ENCODE measurements at regions not wholly inside any gene's neighbourhood (a gene's known extent, or its start where the extent isn't known, plus 50 kb on each side); places are given as distances from the start of the nearest gene placed in this dataset.

DNA sequence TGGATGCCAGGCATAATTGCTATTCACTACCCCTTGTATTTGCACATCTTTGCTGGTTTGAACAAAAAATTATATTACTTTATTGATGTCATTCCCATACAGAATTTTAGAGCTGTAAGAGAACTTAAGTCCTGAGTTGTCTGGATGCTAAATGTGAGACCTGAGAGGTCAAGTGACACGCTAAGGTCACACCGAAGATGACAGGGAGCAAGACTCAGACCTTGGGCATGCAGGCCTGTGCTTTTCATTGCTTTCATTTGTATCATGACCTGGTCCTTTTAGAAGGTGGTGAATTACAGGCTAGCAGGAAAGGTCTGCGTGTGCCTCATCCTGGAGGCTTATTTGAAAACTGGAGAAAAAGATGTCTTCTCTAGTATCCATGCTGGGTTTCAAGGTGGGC, 312.0 kb upstream of the RASGRP1 start:
- H3K27me3 ChIP-seq (ENCODE audit: control insufficient read depth, low read length) = no peaks in the 10 kb centered on the region
- no peaks in the 10 kb centered on the region for H4K20me1 ChIP-seq (ENCODE audit: control insufficient read depth, insufficient read depth, low read depth, low read length)
- H3K4me2 ChIP-seq (ENCODE audit: low read length) = no peak overlapping the region
- H3K79me2 ChIP-seq (ENCODE audit: control insufficient read depth, low read length) = no peaks in the 10 kb centered on the region
- no peaks in the 10 kb centered on the region for H3K36me3 ChIP-seq (ENCODE audit: control insufficient read depth, low read length)
- no peaks in the 10 kb centered on the region for H3K4me1 ChIP-seq (ENCODE audit: control insufficient read depth, low read length)
- H3K4me3 ChIP-seq (ENCODE audit: low read length) = no peak overlapping the region
- no peaks in the 10 kb centered on the region for H3K9me3 ChIP-seq (ENCODE audit: control insufficient read depth, insufficient read depth, low read length)
- no peak overlapping the region for H3K27ac ChIP-seq (ENCODE audit: low read depth, low read length)
- no peaks in the 10 kb centered on the region for H3K9me2 ChIP-seq (replicated peaks; ENCODE audit: control insufficient read depth, low read length)
- TF ChIP-seq EZH2phosphoT487 (IDR thresholded peaks at IDR 0.05; ENCODE audit: borderline replicate concordance, low read length) = no peak
- TF ChIP-seq, protein P1, sequence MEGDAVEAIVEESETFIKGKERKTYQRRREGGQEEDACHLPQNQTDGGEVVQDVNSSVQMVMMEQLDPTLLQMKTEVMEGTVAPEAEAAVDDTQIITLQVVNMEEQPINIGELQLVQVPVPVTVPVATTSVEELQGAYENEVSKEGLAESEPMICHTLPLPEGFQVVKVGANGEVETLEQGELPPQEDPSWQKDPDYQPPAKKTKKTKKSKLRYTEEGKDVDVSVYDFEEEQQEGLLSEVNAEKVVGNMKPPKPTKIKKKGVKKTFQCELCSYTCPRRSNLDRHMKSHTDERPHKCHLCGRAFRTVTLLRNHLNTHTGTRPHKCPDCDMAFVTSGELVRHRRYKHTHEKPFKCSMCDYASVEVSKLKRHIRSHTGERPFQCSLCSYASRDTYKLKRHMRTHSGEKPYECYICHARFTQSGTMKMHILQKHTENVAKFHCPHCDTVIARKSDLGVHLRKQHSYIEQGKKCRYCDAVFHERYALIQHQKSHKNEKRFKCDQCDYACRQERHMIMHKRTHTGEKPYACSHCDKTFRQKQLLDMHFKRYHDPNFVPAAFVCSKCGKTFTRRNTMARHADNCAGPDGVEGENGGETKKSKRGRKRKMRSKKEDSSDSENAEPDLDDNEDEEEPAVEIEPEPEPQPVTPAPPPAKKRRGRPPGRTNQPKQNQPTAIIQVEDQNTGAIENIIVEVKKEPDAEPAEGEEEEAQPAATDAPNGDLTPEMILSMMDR (IDR thresholded peaks at IDR 0.05; ENCODE audit: low read depth, low read length, poor library complexity, severe bottlenecking) = no peak
- H3F3A ChIP-seq (ENCODE audit: control insufficient read depth, insufficient read depth) = no peaks in the 10 kb centered on the region

DNA sequence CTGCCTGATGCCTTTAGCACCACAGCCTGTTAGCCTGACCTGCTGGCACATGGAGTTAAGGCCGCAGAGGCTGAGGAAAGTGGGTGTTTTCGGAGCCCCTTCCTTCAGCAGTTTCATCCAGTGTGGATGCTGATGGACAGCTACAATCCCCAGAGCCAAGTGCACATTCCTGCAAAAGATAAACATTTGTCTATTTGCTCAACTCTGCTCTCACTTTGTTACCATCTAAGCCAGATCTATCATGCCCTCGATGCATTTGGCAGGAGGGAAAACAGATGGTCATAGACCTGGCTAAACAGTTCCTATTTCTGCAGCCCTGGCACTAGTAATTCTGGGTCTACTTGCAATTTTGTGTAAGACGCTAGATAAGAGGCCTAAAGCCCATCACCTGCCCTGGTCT, 312.9 kb upstream of the RASGRP1 start:
- Histone ChIP-seq H3F3A (ENCODE audit: control insufficient read depth, insufficient read depth) (no peaks in the 10 kb centered on the region), H3K79me2 (ENCODE audit: control insufficient read depth, low read length) (no peaks in the 10 kb centered on the region), H3K27me3 (ENCODE audit: control insufficient read depth, low read length) (no peaks in the 10 kb centered on the region), H3K36me3 (ENCODE audit: control insufficient read depth, low read length) (no peaks in the 10 kb centered on the region), H3K27ac (ENCODE audit: low read depth, low read length) (no peak overlapping the region), H3K4me1 (ENCODE audit: control insufficient read depth, low read length) (no peaks in the 10 kb centered on the region), H4K20me1 (ENCODE audit: control insufficient read depth, insufficient read depth, low read depth, low read length) (no peaks in the 10 kb centered on the region), H3K9me3 (ENCODE audit: control insufficient read depth, insufficient read depth, low read length) (no peaks in the 10 kb centered on the region), H3K4me2 (ENCODE audit: low read length) (no peak overlapping the region), H3K4me3 (ENCODE audit: low read length) (no peak overlapping the region), H3K9me2 (replicated peaks; ENCODE audit: control insufficient read depth, low read length) (no peaks in the 10 kb centered on the region)
- TF ChIP-seq, protein P1 (IDR thresholded peaks at IDR 0.05; ENCODE audit: low read depth, low read length, poor library complexity, severe bottlenecking) = no peak

DNA sequence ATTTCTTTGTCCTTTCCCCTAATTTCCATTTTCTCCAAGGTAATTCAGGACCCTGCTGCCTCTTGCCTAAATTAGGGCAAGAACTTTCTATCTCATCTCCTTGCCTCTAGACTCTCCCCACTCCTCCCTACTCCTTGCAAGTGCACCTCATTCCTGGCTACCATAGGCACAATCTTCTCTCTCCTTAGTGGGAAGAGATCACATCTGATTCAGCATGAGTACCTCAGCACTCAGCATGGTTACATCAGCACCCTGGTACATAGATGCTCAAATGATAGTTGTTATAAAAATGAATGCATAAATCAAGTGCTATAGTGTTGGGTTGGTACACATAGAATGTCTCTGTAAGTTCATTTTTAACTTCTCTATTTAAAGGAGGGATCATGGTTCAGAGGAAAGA, 313.4 kb upstream of the RASGRP1 start:
- H3K4me1 ChIP-seq (ENCODE audit: control insufficient read depth, low read length) = no peaks in the 10 kb centered on the region
- H4K20me1 ChIP-seq (ENCODE audit: control insufficient read depth, insufficient read depth, low read depth, low read length) = no peaks in the 10 kb centered on the region
- no peaks in the 10 kb centered on the region for H3K9me3 ChIP-seq (ENCODE audit: control insufficient read depth, insufficient read depth, low read length)
- H3K4me3 ChIP-seq (ENCODE audit: low read length) = no peak overlapping the region
- H3F3A ChIP-seq (ENCODE audit: control insufficient read depth, insufficient read depth) = no peaks in the 10 kb centered on the region
- H3K4me2 ChIP-seq (ENCODE audit: low read length) = no peak overlapping the region
- H3K36me3 ChIP-seq (ENCODE audit: control insufficient read depth, low read length) = no peaks in the 10 kb centered on the region
- H3K9me2 ChIP-seq (replicated peaks; ENCODE audit: control insufficient read depth, low read length) = no peaks in the 10 kb centered on the region
- no peaks in the 10 kb centered on the region for H3K27me3 ChIP-seq (ENCODE audit: control insufficient read depth, low read length)
- H3K27ac ChIP-seq (ENCODE audit: low read depth, low read length) = no peak overlapping the region
- no peak for TF ChIP-seq EZH2phosphoT487 (IDR thresholded peaks at IDR 0.05; ENCODE audit: borderline replicate concordance, low read length)
- TF ChIP-seq, protein P1 (IDR thresholded peaks at IDR 0.05; ENCODE audit: low read depth, low read length, poor library complexity, severe bottlenecking) = no peak
- H3K79me2 ChIP-seq (ENCODE audit: control insufficient read depth, low read length) = no peaks in the 10 kb centered on the region

DNA sequence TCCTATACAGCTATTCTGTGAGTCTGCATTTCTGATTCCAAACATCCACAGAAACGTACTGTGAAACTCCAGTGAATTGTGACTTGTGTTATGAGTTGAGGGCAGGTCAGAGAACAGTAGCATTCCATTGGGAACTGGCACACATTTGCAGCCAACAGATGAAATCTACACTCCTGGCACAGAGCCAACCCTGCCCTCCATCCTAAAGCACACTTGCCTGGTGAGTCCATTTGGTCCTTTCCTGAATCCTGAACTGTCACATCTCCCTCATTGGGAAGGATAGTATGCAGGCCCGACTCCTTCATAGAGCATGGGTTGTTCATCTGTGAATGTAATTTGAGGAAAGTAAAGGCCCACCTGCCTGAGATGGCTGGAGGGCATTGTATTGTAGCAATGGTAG, 314.3 kb upstream of the RASGRP1 start:
- Histone ChIP-seq H3K36me3 (ENCODE audit: control insufficient read depth, low read length) (no peaks in the 10 kb centered on the region), H3K4me2 (ENCODE audit: low read length) (no peak overlapping the region), H4K20me1 (ENCODE audit: control insufficient read depth, insufficient read depth, low read depth, low read length) (no peaks in the 10 kb centered on the region), H3K9me2 (replicated peaks; ENCODE audit: control insufficient read depth, low read length) (no peaks in the 10 kb centered on the region), H3K27ac (ENCODE audit: low read depth, low read length) (no peak overlapping the region), H3K4me3 (ENCODE audit: low read length) (no peak overlapping the region), H3K27me3 (ENCODE audit: control insufficient read depth, low read length) (no peaks in the 10 kb centered on the region), H3K9me3 (ENCODE audit: control insufficient read depth, insufficient read depth, low read length) (no peaks in the 10 kb centered on the region), H3F3A (ENCODE audit: control insufficient read depth, insufficient read depth) (no peaks in the 10 kb centered on the region), H3K79me2 (ENCODE audit: control insufficient read depth, low read length) (no peaks in the 10 kb centered on the region), H3K4me1 (ENCODE audit: control insufficient read depth, low read length) (no peaks in the 10 kb centered on the region)
- TF ChIP-seq, protein P1 (IDR thresholded peaks at IDR 0.05; ENCODE audit: low read depth, low read length, poor library complexity, severe bottlenecking) = no peak
- TF ChIP-seq EZH2phosphoT487 (IDR thresholded peaks at IDR 0.05; ENCODE audit: borderline replicate concordance, low read length) = no peak
